Calu3 (cell line): ENCODE measurements at regions not wholly inside any gene's neighbourhood (a gene's known extent, or its start where the extent isn't known, plus 50 kb on each side); places are given as distances from the start of the nearest gene placed in this dataset.

Experiments used
- BruUV-seq: library from RNA; stranded (reverse); fragments of 400-500 nt; replicated peaks from 2 replicates; lab custom pipeline; 2021; lab: Mats Ljungman, UMichigan
- CTCF ChIA-PET: fragments of 300-600 bp; sonication (Branson Sonifier 250); formaldehyde crosslinking; loops from one replicate; lab custom pipeline; 2022; ENCODE audit warnings: antibody characterized with exemption; lab: Charles Lee
- DNase-seq: peaks from one replicate; pipeline ENCODE4 v3.0.0; 2022
- H3K27ac Mint-ChIP-seq: one replicate; pipeline ENCODE4 v1.8.0; 2022; ENCODE audit warnings: mixed read lengths; ENCODE audit not compliant: unreplicated experiment
- H3K27me3 Mint-ChIP-seq: one replicate; pipeline ENCODE4 v1.8.0; 2022; ENCODE audit warnings: mixed read lengths; ENCODE audit not compliant: unreplicated experiment
- H3K36me3 Mint-ChIP-seq: one replicate; pipeline ENCODE4 v1.8.0; 2022; ENCODE audit warnings: mild to moderate bottlenecking, moderate library complexity, mixed read lengths; ENCODE audit not compliant: insufficient read depth, unreplicated experiment
- H3K4me1 Mint-ChIP-seq: one replicate; pipeline ENCODE4 v1.8.0; 2022; ENCODE audit warnings: mild to moderate bottlenecking, low read depth, mixed read lengths; ENCODE audit not compliant: unreplicated experiment
- H3K4me3 Mint-ChIP-seq: one replicate; pipeline ENCODE4 v1.8.0; 2022; ENCODE audit warnings: mild to moderate bottlenecking, low read depth, moderate library complexity, mixed read lengths; ENCODE audit not compliant: unreplicated experiment
- H3K9me3 Mint-ChIP-seq: one replicate; pipeline ENCODE4 v1.8.0; 2022; ENCODE audit warnings: low read depth, mixed read lengths; ENCODE audit not compliant: unreplicated experiment
- intact Hi-C: fragments of 100-400 bp; cut with micrococcal nuclease; formaldehyde crosslinking; loops from one replicate; pipeline ENCODE4 v1.10.0; 2022; ENCODE audit not compliant: unreplicated experiment
- TF ChIP-seq, protein P1 (sequence below): fragments of 200-600 bp; IDR thresholded peaks from one replicate; pipeline ENCODE4 v1.8.0; 2022; ENCODE audit warnings: antibody characterized with exemption; ENCODE audit not compliant: unreplicated experiment

GRCh38 chr10:6738112-6738768, 158.2 kb upstream of the PRKCQ start:
- TF ChIP-seq, protein P1, sequence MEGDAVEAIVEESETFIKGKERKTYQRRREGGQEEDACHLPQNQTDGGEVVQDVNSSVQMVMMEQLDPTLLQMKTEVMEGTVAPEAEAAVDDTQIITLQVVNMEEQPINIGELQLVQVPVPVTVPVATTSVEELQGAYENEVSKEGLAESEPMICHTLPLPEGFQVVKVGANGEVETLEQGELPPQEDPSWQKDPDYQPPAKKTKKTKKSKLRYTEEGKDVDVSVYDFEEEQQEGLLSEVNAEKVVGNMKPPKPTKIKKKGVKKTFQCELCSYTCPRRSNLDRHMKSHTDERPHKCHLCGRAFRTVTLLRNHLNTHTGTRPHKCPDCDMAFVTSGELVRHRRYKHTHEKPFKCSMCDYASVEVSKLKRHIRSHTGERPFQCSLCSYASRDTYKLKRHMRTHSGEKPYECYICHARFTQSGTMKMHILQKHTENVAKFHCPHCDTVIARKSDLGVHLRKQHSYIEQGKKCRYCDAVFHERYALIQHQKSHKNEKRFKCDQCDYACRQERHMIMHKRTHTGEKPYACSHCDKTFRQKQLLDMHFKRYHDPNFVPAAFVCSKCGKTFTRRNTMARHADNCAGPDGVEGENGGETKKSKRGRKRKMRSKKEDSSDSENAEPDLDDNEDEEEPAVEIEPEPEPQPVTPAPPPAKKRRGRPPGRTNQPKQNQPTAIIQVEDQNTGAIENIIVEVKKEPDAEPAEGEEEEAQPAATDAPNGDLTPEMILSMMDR = no peak
- BruUV-seq = no TSS peak
- Mint-ChIP-seq H3K4me1 (peaks cover 63% of the 10 kb centered on the region), H3K36me3 (peaks cover 59% of the 10 kb centered on the region), H3K27me3 (no peaks in the 10 kb centered on the region), H3K9me3 (no peaks in the 10 kb centered on the region), H3K4me3 (peak overlapping the region; percentile 79), H3K27ac (peak overlapping the region; percentile 74)
- intact Hi-C loops = loop anchor here (5.0 to 10.0 kb wide), 3 partner anchors 61 to 949 kb away; no protein-coding TSS in a partner anchor
- peak; percentile 39 for DNase-seq
- CTCF ChIA-PET = interaction anchor here (1.8 kb wide), 2 partner anchors 8 to 16 kb away, joined by 6 to 12 read pairs; no protein-coding TSS in a partner anchor

DNA sequence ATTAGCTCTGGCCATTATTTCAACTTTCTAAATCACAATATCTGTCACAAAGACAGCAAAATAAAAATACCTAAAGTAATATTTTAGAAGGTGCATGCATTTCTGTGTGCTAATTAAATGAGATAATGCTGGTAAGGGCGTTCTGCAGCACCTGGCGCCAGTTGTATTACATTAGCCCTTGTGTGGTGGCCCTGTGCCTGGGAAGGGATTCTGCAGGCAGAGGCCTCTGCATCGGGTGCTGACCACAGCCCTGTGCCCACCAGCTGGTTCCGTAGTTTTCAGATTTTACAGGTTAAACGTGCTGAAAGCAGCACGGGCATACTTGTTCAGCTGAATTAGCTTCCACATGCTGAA, 157.7 kb upstream of the PRKCQ start:
- TF ChIP-seq, protein P1 = no peak
- TSS peak; percentile 60 for BruUV-seq
- no peaks in the 10 kb centered on the region for H3K27me3 Mint-ChIP-seq
- no peaks in the 10 kb centered on the region for H3K9me3 Mint-ChIP-seq
- peak overlapping the region; percentile 74 for H3K27ac Mint-ChIP-seq
- CTCF ChIA-PET = interaction anchor here (1.8 kb wide), 2 partner anchors 7 to 16 kb away, joined by 6 to 12 read pairs; no protein-coding TSS in a partner anchor
- peak overlapping the region; percentile 79 for H3K4me3 Mint-ChIP-seq
- no peak for DNase-seq
- intact Hi-C loops = loop anchor here (5.0 to 10.0 kb wide), 3 partner anchors 60 to 950 kb away; no protein-coding TSS in a partner anchor
- peaks cover 63% of the 10 kb centered on the region for H3K4me1 Mint-ChIP-seq
- peaks cover 54% of the 10 kb centered on the region for H3K36me3 Mint-ChIP-seq

DNA sequence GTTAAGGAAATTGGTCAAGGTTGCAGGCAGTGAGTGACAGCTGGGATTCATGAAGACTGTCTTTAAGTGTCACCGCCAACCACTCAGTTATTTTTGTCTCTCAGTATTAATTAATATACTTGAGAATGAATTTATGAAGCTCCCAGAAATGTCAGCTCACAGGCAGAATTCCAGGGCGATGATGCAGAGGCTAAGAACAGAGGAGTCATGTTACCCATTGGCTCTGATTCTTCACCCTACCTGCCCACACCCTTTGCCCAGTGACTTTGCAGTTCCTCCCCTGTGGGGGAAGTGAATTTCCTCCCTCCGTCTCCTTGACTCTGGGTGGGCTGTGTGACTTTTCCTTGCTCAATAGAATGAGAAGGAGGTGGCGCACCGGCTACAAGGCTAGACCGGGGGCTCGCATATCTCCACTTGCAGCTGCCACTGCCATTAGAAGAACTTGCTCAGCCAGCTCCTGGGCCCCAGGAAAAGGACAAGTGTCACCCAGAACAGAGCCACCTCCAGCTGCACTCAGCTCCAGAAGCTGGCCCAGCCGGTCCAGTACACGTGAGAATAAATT, 157.1 kb upstream of the PRKCQ start:
- no TSS peak for BruUV-seq
- CTCF ChIA-PET = interaction anchor here (0.7 to 1.8 kb wide), 6 partner anchors 15 to 158 kb away, joined by 3 to 12 read pairs (median 4); no protein-coding TSS in a partner anchor
- H3K27me3 Mint-ChIP-seq = no peaks in the 10 kb centered on the region

GRCh38 chr10:6734286-6734685, 154.2 kb upstream of the PRKCQ start:
- no peaks in the 10 kb centered on the region for H3K9me3 Mint-ChIP-seq
- intact Hi-C loops = loop anchor here (10.0 kb wide), 1 partner anchor 319 kb away; no protein-coding TSS in a partner anchor
- DNase-seq = no peak
- peak overlapping the region; percentile 13 for H3K4me3 Mint-ChIP-seq
- peaks cover 72% of the 10 kb centered on the region for H3K4me1 Mint-ChIP-seq
- TF ChIP-seq, protein P1 = no peak
- peak overlapping the region; percentile 26 for H3K27ac Mint-ChIP-seq
- BruUV-seq = no TSS peak
- no peaks in the 10 kb centered on the region for H3K27me3 Mint-ChIP-seq
- CTCF ChIA-PET = interaction anchor here (1.0 to 1.1 kb wide), 2 partner anchors 12 to 13 kb away, joined by 3 read pairs; no protein-coding TSS in a partner anchor
- peaks cover 33% of the 10 kb centered on the region for H3K36me3 Mint-ChIP-seq

More for the DNA sequence above, 157.1 kb upstream of the PRKCQ start:
- peaks cover 48% of the 10 kb centered on the region for H3K36me3 Mint-ChIP-seq
- H3K4me3 Mint-ChIP-seq = peak overlapping the region; percentile 79
- no peaks in the 10 kb centered on the region for H3K9me3 Mint-ChIP-seq
- peak overlapping the region; percentile 74 for H3K27ac Mint-ChIP-seq
- H3K4me1 Mint-ChIP-seq = peaks cover 63% of the 10 kb centered on the region
- TF ChIP-seq, protein P1 = no peak
- intact Hi-C loops = loop anchor here (5.0 to 10.0 kb wide), 3 partner anchors 60 to 950 kb away; no protein-coding TSS in a partner anchor
- DNase-seq = peak; percentile 83
